ENCODE measurements at regions not wholly inside any gene's neighbourhood (a gene's known extent, or its start where the extent isn't known, plus 50 kb on each side); places are given as distances from the start of the nearest gene placed in this dataset.

DNA sequence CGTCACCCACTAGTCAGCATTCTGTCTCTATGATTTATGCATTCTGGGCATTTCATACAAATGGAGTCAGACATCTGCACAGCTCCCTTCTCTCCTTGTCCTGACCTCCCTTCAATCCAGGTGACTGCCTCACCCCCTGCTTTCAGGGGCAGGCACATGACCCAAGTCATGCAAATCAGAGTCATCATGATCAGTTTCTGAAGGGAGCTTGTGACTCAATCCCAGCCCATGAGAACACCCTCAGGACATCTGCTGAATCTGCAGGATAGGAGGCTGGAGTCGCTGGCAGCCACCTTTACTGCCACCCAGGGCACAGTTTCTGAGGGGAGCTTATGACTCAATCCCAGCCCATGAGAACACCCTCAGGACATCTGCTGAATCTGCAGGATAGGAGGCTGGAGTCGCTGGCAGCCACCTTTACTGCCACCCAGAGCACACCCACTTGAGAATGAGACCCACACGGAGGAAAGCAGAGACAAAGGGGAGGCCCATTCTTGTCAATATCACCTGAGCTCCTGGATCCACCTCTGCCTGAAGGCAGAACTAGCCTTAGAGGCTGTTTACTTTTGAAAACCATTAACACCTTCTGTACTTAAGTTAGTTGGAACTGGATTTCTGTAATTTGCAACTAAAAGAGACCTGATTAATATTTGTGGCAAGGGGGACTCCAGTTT lies 62.3 kb upstream of the SLC25A33 start:
- Histone ChIP-seq H3K27me3 (ENCODE audit: control insufficient read depth in 1 of 2, insufficient read depth in 2 of 2, low read length in 2 of 2) (peaks cover 1 to 27% of the 10 kb centered on the region in 2 experiments; a peak in 4 of 5 replicates), H3K27ac (ENCODE audit: extremely low read length, insufficient read depth, low read length) (no peak overlapping the region), H3K4me3 (replicated peaks in 1 of 3; ENCODE audit: insufficient read depth in 1 of 3, low read depth in 2 of 3, low read length in 3 of 3) (no peak overlapping the region), H3K36me3 (replicated peaks in 1 of 2; ENCODE audit: control insufficient read depth in 1 of 2, insufficient read depth in 2 of 2, low read length in 2 of 2) (no peaks in the 10 kb centered on the region), H2AFZ (ENCODE audit: low read length) (no peak overlapping the region), H3K79me2 (ENCODE audit: insufficient read depth, low read length) (no peaks in the 10 kb centered on the region), H3K4me1 (ENCODE audit: insufficient read depth, low read length) (peaks cover 30% of the 10 kb centered on the region), H3K9me3 (ENCODE audit: low read length) (no peaks in the 10 kb centered on the region), H3K4me2 (ENCODE audit: low read depth, low read length) (no peak overlapping the region), H4K20me1 (ENCODE audit: insufficient read depth, low read length) (no peaks in the 10 kb centered on the region), H3K9ac (ENCODE audit: insufficient read depth, low read depth, low read length) (no peak overlapping the region)
- DNase-seq (ENCODE audit: low spot score) (no peak), FAIRE-seq (no peak), ATAC-seq (no peak)
- WGBS (ENCODE audit: low lambda C conversion rate) = 21% methylated on average over 3 of the region's 4 CpGs
- in situ Hi-C loops (cut with HindIII; ENCODE audit: extremely low pct_ligation_motif_present, low pct_unique_long_range_greater_than_20kb) (no loop called here), intact Hi-C loops (cut with micrococcal nuclease; ENCODE audit: unreplicated experiment) (no loop called here)
- BruUV-seq (replicated peaks) = no TSS peak
- ChIA-PET POLR2A (no interaction called here), CTCF (ENCODE audit: low intra/inter-chr PET ratio, low total read pairs) (no interaction called here)
- TF ChIP-seq ZNF329 (CRISPR knock-in tag; IDR thresholded peaks at IDR 0.05; ENCODE audit: low read depth) (peak; percentile 95), ZNF572 (CRISPR knock-in tag; IDR thresholded peaks at IDR 0.05) (no peak)

DNA sequence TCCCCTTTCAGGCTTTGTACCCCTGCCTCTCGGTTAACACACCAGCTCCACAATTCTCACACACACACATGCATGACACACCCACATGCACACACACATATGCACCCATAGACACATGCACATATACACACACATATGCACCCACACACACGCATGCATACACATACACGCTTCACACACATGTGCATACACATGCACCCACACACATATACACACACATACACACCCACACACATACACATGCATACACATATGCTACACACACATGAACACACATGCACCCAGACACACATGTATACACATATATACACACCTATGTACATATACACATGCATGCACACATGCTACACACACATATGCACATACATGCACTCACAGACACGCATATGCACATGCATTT lies 61.7 kb upstream of the SLC25A33 start:
- H3K4me2 ChIP-seq (ENCODE audit: low read depth, low read length) = no peak overlapping the region
- H2AFZ ChIP-seq (ENCODE audit: low read length) = no peak overlapping the region
- H3K4me3 ChIP-seq (replicated peaks in 1 of 3; ENCODE audit: insufficient read depth in 1 of 3, low read depth in 2 of 3, low read length in 3 of 3) = no peak overlapping the region
- H3K79me2 ChIP-seq (ENCODE audit: insufficient read depth, low read length) = no peaks in the 10 kb centered on the region
- H3K9ac ChIP-seq (ENCODE audit: insufficient read depth, low read depth, low read length) = no peak overlapping the region
- H3K9me3 ChIP-seq (ENCODE audit: low read length) = no peaks in the 10 kb centered on the region
- POLR2A ChIA-PET = no interaction called here
- in situ Hi-C loops (cut with HindIII; ENCODE audit: extremely low pct_ligation_motif_present, low pct_unique_long_range_greater_than_20kb) = no loop called here
- peaks cover 1 to 24% of the 10 kb centered on the region in 2 experiments; a peak in 4 of 5 replicates for H3K27me3 ChIP-seq (ENCODE audit: control insufficient read depth in 1 of 2, insufficient read depth in 2 of 2, low read length in 2 of 2)
- CTCF ChIA-PET (ENCODE audit: low intra/inter-chr PET ratio, low total read pairs) = no interaction called here
- no TSS peak for BruUV-seq (replicated peaks)
- FAIRE-seq (no peak), DNase-seq (ENCODE audit: low spot score) (no peak), ATAC-seq (no peak)
- H3K36me3 ChIP-seq (replicated peaks in 1 of 2; ENCODE audit: control insufficient read depth in 1 of 2, insufficient read depth in 2 of 2, low read length in 2 of 2) = no peaks in the 10 kb centered on the region
- no peak overlapping the region for H3K27ac ChIP-seq (ENCODE audit: extremely low read length, insufficient read depth, low read length)
- no peaks in the 10 kb centered on the region for H4K20me1 ChIP-seq (ENCODE audit: insufficient read depth, low read length)
- TF ChIP-seq, protein P1, sequence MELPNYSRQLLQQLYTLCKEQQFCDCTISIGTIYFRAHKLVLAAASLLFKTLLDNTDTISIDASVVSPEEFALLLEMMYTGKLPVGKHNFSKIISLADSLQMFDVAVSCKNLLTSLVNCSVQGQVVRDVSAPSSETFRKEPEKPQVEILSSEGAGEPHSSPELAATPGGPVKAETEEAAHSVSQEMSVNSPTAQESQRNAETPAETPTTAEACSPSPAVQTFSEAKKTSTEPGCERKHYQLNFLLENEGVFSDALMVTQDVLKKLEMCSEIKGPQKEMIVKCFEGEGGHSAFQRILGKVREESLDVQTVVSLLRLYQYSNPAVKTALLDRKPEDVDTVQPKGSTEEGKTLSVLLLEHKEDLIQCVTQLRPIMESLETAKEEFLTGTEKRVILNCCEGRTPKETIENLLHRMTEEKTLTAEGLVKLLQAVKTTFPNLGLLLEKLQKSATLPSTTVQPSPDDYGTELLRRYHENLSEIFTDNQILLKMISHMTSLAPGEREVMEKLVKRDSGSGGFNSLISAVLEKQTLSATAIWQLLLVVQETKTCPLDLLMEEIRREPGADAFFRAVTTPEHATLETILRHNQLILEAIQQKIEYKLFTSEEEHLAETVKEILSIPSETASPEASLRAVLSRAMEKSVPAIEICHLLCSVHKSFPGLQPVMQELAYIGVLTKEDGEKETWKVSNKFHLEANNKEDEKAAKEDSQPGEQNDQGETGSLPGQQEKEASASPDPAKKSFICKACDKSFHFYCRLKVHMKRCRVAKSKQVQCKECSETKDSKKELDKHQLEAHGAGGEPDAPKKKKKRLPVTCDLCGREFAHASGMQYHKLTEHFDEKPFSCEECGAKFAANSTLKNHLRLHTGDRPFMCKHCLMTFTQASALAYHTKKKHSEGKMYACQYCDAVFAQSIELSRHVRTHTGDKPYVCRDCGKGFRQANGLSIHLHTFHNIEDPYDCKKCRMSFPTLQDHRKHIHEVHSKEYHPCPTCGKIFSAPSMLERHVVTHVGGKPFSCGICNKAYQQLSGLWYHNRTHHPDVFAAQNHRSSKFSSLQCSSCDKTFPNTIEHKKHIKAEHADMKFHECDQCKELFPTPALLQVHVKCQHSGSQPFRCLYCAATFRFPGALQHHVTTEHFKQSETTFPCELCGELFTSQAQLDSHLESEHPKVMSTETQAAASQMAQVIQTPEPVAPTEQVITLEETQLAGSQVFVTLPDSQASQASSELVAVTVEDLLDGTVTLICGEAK (IDR thresholded peaks at IDR 0.05) = no peak
- TF ChIP-seq, protein P1 (CRISPR knock-in tag; IDR thresholded peaks at IDR 0.05) = no peak
- WGBS (ENCODE audit: low lambda C conversion rate) = 53% methylated on average over 4 of the region's 4 CpGs
- peaks cover 30% of the 10 kb centered on the region for H3K4me1 ChIP-seq (ENCODE audit: insufficient read depth, low read length)
- intact Hi-C loops (cut with micrococcal nuclease; ENCODE audit: unreplicated experiment) = no loop called here
